Activated CD4-positive, alpha-beta T cell treated with anti-CD3 and anti-CD28 coated beads, Interleukin-2, amount 10 ng/mL, durations not matched to agents 7 days and 5 days (primary cell): ENCODE measurements at regions not wholly inside any gene's neighbourhood (a gene's known extent, or its start where the extent isn't known, plus 50 kb on each side); places are given as distances from the start of the nearest gene placed in this dataset.

Experiments used
- CTCF ChIA-PET: fragments of 350-600 bp; sonication (Branson Sonifier 250); formaldehyde crosslinking; loops from one replicate; lab custom pipeline; 2021; ENCODE audit warnings: antibody characterized with exemption; lab: Charles Lee
- POLR2A ChIA-PET: fragments of 350-600 bp; sonication (Branson Sonifier 250); formaldehyde crosslinking; loops from one replicate; lab custom pipeline; 2021; ENCODE audit warnings: antibody characterized with exemption; lab: Charles Lee
- DNase-seq: peaks from one replicate; pipeline ENCODE4 v3.0.0-alpha.2; 2020
- H3K27ac Mint-ChIP-seq: one replicate; pipeline ENCODE4 v1.8.0; 2021; ENCODE audit warnings: mild to moderate bottlenecking, moderate library complexity, mixed read lengths
- H3K27me3 Mint-ChIP-seq: one replicate; pipeline ENCODE4 v1.8.0; 2021; ENCODE audit warnings: mixed read lengths
- H3K36me3 Mint-ChIP-seq: one replicate; pipeline ENCODE4 v1.8.0; 2021; ENCODE audit warnings: low read depth, mixed read lengths
- H3K4me1 Mint-ChIP-seq: one replicate; pipeline ENCODE4 v1.8.0; 2021; ENCODE audit warnings: mixed read lengths
- H3K4me3 Mint-ChIP-seq: one replicate; pipeline ENCODE4 v1.8.0; 2021; ENCODE audit warnings: mild to moderate bottlenecking, moderate library complexity, mixed read lengths
- H3K9me3 Mint-ChIP-seq: one replicate; pipeline ENCODE4 v1.8.0; 2021; ENCODE audit warnings: mixed read lengths

- Mint-ChIP-seq H3K27ac (no peak overlapping the region), H3K4me1 (peaks cover 8% of the 10 kb centered on the region), H3K4me3 (no peak overlapping the region), H3K36me3 (no peaks in the 10 kb centered on the region), H3K9me3 (no peaks in the 10 kb centered on the region), H3K27me3 (peaks cover 13% of the 10 kb centered on the region)
- ChIA-PET POLR2A (no interaction called here), CTCF (no interaction called here)
- DNase-seq: no peak
These were observed 51.1 kb upstream of the NHSL1 start for GRCh38 chr6:138550346-138550767.

GRCh38 chr6:138554146-138554545 lies 54.9 kb upstream of the NHSL1 start:
- Mint-ChIP-seq H3K4me3 (no peak overlapping the region), H3K9me3 (no peaks in the 10 kb centered on the region), H3K4me1 (no peaks in the 10 kb centered on the region), H3K27ac (no peak overlapping the region), H3K36me3 (no peaks in the 10 kb centered on the region), H3K27me3 (peaks cover 9% of the 10 kb centered on the region)
- no peak for DNase-seq
- ChIA-PET CTCF (no interaction called here), POLR2A (no interaction called here)

- no peak overlapping the region for H3K27ac Mint-ChIP-seq
- POLR2A ChIA-PET: no interaction called here
- no peaks in the 10 kb centered on the region for H3K9me3 Mint-ChIP-seq
- no peak for DNase-seq
- CTCF ChIA-PET: no interaction called here
- H3K36me3 Mint-ChIP-seq: no peaks in the 10 kb centered on the region
- peaks cover 9% of the 10 kb centered on the region for H3K27me3 Mint-ChIP-seq
- H3K4me1 Mint-ChIP-seq: no peaks in the 10 kb centered on the region
- H3K4me3 Mint-ChIP-seq: no peak overlapping the region
These were observed 56.2 kb upstream of the NHSL1 start for GRCh38 chr6:138555421-138555988.

GRCh38 chr6:138557147-138557546 lies 57.9 kb upstream of the NHSL1 start:
- ChIA-PET CTCF (no interaction called here), POLR2A (no interaction called here)

GRCh38 chr6:138559143-138559542 lies 59.8 kb upstream of the NHSL1 start:
- Mint-ChIP-seq H3K9me3 (no peaks in the 10 kb centered on the region), H3K27ac (no peak overlapping the region), H3K36me3 (no peaks in the 10 kb centered on the region), H3K4me3 (no peak overlapping the region), H3K4me1 (no peaks in the 10 kb centered on the region), H3K27me3 (peaks cover 5% of the 10 kb centered on the region)
- ChIA-PET CTCF (no interaction called here), POLR2A (no interaction called here)
- no peak for DNase-seq

More at GRCh38 chr6:138557147-138557546, 57.9 kb upstream of the NHSL1 start:
- no peaks in the 10 kb centered on the region for H3K9me3 Mint-ChIP-seq
- DNase-seq: no peak
- H3K4me1 Mint-ChIP-seq: no peaks in the 10 kb centered on the region
- H3K36me3 Mint-ChIP-seq: no peaks in the 10 kb centered on the region
- peaks cover 6% of the 10 kb centered on the region for H3K27me3 Mint-ChIP-seq
- no peak overlapping the region for H3K4me3 Mint-ChIP-seq
- no peak overlapping the region for H3K27ac Mint-ChIP-seq

- no peak overlapping the region for H3K4me3 Mint-ChIP-seq
- no peak for DNase-seq
- peaks cover 7% of the 10 kb centered on the region for H3K27me3 Mint-ChIP-seq
- H3K4me1 Mint-ChIP-seq: no peaks in the 10 kb centered on the region
- no peaks in the 10 kb centered on the region for H3K9me3 Mint-ChIP-seq
- no peak overlapping the region for H3K27ac Mint-ChIP-seq
- CTCF ChIA-PET: interaction anchor here (0.9 kb wide), 1 partner anchor 166 kb away, joined by 3 read pairs; no protein-coding TSS in a partner anchor
- H3K36me3 Mint-ChIP-seq: no peaks in the 10 kb centered on the region
- POLR2A ChIA-PET: no interaction called here
These were observed 61.0 kb upstream of the NHSL1 start for GRCh38 chr6:138560130-138560860.

GRCh38 chr6:138562691-138563090 lies 63.4 kb upstream of the NHSL1 start:
- no peak for DNase-seq
- Mint-ChIP-seq H3K27ac (no peak overlapping the region), H3K4me1 (no peaks in the 10 kb centered on the region), H3K4me3 (no peak overlapping the region), H3K36me3 (no peaks in the 10 kb centered on the region), H3K27me3 (peaks cover 6% of the 10 kb centered on the region), H3K9me3 (no peaks in the 10 kb centered on the region)
- ChIA-PET POLR2A (no interaction called here), CTCF (no interaction called here)

- no peak for DNase-seq
- no peak overlapping the region for H3K27ac Mint-ChIP-seq
These were observed 63.9 kb upstream of the NHSL1 start for GRCh38 chr6:138563231-138563630.

GRCh38 chr6:138563650-138564049 lies 64.4 kb upstream of the NHSL1 start:
- no peak overlapping the region for H3K4me3 Mint-ChIP-seq
- no peak overlapping the region for H3K27ac Mint-ChIP-seq
- H3K9me3 Mint-ChIP-seq: no peaks in the 10 kb centered on the region
- ChIA-PET CTCF (interaction anchor here (1.0 kb wide), 1 partner anchor 138 kb away, joined by 3 read pairs; no protein-coding TSS in a partner anchor), POLR2A (no interaction called here)
- no peaks in the 10 kb centered on the region for H3K4me1 Mint-ChIP-seq
- peaks cover 14% of the 10 kb centered on the region for H3K27me3 Mint-ChIP-seq
- H3K36me3 Mint-ChIP-seq: no peaks in the 10 kb centered on the region
- DNase-seq: no peak

More at GRCh38 chr6:138563231-138563630, 63.9 kb upstream of the NHSL1 start:
- H3K9me3 Mint-ChIP-seq: no peaks in the 10 kb centered on the region
- H3K4me3 Mint-ChIP-seq: no peak overlapping the region
- ChIA-PET POLR2A (no interaction called here), CTCF (interaction anchor here (1.0 kb wide), 1 partner anchor 137 kb away, joined by 3 read pairs; no protein-coding TSS in a partner anchor)
- no peaks in the 10 kb centered on the region for H3K4me1 Mint-ChIP-seq
- no peaks in the 10 kb centered on the region for H3K36me3 Mint-ChIP-seq
- H3K27me3 Mint-ChIP-seq: peaks cover 10% of the 10 kb centered on the region

- Mint-ChIP-seq H3K27ac (no peak overlapping the region), H3K36me3 (no peaks in the 10 kb centered on the region), H3K27me3 (peaks cover 14% of the 10 kb centered on the region), H3K4me1 (no peaks in the 10 kb centered on the region), H3K4me3 (no peak overlapping the region), H3K9me3 (no peaks in the 10 kb centered on the region)
- DNase-seq: no peak
- CTCF ChIA-PET: interaction anchor here (1.0 kb wide), 1 partner anchor 138 kb away, joined by 3 read pairs; no protein-coding TSS in a partner anchor
- POLR2A ChIA-PET: no interaction called here
These were observed 65.0 kb upstream of the NHSL1 start for GRCh38 chr6:138564170-138564721.

GRCh38 chr6:138567052-138567451 lies 67.8 kb upstream of the NHSL1 start:
- Mint-ChIP-seq H3K27ac (no peak overlapping the region), H3K4me3 (no peak overlapping the region), H3K9me3 (no peaks in the 10 kb centered on the region), H3K27me3 (peaks cover 14% of the 10 kb centered on the region), H3K4me1 (no peaks in the 10 kb centered on the region), H3K36me3 (no peaks in the 10 kb centered on the region)
- DNase-seq: no peak
- ChIA-PET POLR2A (no interaction called here), CTCF (interaction anchor here (1.2 kb wide), 1 partner anchor 9 kb away, joined by 4 read pairs; no protein-coding TSS in a partner anchor)

GRCh38 chr6:138568997-138569396 lies 69.7 kb upstream of the NHSL1 start:
- Mint-ChIP-seq H3K4me1 (no peaks in the 10 kb centered on the region), H3K9me3 (no peaks in the 10 kb centered on the region), H3K27me3 (peaks cover 23% of the 10 kb centered on the region), H3K4me3 (no peak overlapping the region), H3K36me3 (no peaks in the 10 kb centered on the region), H3K27ac (no peak overlapping the region)
- CTCF ChIA-PET: no interaction called here
- POLR2A ChIA-PET: no interaction called here
- DNase-seq: no peak

GRCh38 chr6:138569554-138569953 lies 70.3 kb upstream of the NHSL1 start:
- ChIA-PET CTCF (no interaction called here), POLR2A (no interaction called here)
- DNase-seq: no peak
- H3K4me3 Mint-ChIP-seq: no peak overlapping the region
- H3K36me3 Mint-ChIP-seq: no peaks in the 10 kb centered on the region
- H3K9me3 Mint-ChIP-seq: no peaks in the 10 kb centered on the region
- no peaks in the 10 kb centered on the region for H3K4me1 Mint-ChIP-seq
- H3K27ac Mint-ChIP-seq: no peak overlapping the region
- H3K27me3 Mint-ChIP-seq: peaks cover 20% of the 10 kb centered on the region
